Thyroid gland (tissue), 4 donors: ENCODE measurements at regions not wholly inside any gene's neighbourhood (a gene's known extent, or its start where the extent isn't known, plus 50 kb on each side); places are given as distances from the start of the nearest gene placed in this dataset.

Source experiments
- POLR2A ChIP-seq, 2 donors: fragments of 450-650 bp; IDR thresholded peaks; one replicate each; pipeline ENCODE4 v1.6.1; 2017; ENCODE audit warnings: antibody characterized with exemption in 2 of 2, mild to moderate bottlenecking in 2 of 2, moderate library complexity in 1 of 2
- TF ChIP-seq, protein P1 (sequence below), 6 experiments: fragments of 200-600 bp in 3 of 6; fragments of 450-650 bp in 3 of 6; sonication (generic) in 3 of 6; IDR thresholded peaks; one replicate each; pipeline ENCODE4 v1.5.1; 2016 to 2019; ENCODE audit warnings: antibody characterized with exemption in 6 of 6, mild to moderate bottlenecking in 2 of 6, inconsistent platforms in 1 of 6, moderate library complexity in 1 of 6

DNA sequence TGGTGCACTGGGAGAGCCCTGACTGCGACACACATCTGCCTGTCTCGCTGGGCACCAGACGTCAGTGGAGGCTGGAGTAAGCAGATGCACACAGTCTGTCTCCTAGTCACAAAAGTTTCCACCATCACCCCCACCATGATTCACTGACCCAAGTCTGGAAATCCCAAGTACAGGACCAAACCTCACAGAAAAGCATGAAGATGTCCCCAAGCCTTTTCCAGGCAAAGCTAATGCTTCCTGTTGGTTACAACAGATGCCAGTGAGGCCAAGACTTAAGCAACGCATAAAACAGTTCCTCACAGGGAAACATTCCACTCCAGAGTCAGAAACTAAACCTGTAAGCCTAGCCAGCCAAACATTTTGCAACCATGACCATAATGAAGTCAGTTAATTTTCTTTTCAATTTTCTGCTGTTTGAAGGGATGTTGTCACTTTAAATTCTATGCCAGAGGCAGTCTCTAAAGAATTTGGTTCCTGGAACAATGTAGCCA, 259.3 kb upstream of the SLC30A5 start:
- TF ChIP-seq, protein P1, sequence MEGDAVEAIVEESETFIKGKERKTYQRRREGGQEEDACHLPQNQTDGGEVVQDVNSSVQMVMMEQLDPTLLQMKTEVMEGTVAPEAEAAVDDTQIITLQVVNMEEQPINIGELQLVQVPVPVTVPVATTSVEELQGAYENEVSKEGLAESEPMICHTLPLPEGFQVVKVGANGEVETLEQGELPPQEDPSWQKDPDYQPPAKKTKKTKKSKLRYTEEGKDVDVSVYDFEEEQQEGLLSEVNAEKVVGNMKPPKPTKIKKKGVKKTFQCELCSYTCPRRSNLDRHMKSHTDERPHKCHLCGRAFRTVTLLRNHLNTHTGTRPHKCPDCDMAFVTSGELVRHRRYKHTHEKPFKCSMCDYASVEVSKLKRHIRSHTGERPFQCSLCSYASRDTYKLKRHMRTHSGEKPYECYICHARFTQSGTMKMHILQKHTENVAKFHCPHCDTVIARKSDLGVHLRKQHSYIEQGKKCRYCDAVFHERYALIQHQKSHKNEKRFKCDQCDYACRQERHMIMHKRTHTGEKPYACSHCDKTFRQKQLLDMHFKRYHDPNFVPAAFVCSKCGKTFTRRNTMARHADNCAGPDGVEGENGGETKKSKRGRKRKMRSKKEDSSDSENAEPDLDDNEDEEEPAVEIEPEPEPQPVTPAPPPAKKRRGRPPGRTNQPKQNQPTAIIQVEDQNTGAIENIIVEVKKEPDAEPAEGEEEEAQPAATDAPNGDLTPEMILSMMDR (IDR thresholded peaks at IDR 0.05) = no peak
- TF ChIP-seq POLR2A (IDR thresholded peaks at IDR 0.05) = no peak
